Mesendoderm (in vitro differentiated cells): ENCODE measurements at regions not wholly inside any gene's neighbourhood (a gene's known extent, or its start where the extent isn't known, plus 50 kb on each side); places are given as distances from the start of the nearest gene placed in this dataset.
"Not testable (repeated sequence)": the region's sequence is repeated elsewhere in the genome, so short reads cannot be mapped to it uniquely, and the experiment has no call there.

Experiments used
- DNase-seq: peaks from one replicate; pipeline ENCODE4 v3.0.0; 2013
- H2AK5ac ChIP-seq: 2 replicates; pipeline ENCODE4 v1.6.1; 2013; ENCODE audit warnings: low read length, inconsistent platforms
- H2BK120ac ChIP-seq: 2 replicates; pipeline ENCODE4 v1.6.1; 2013; ENCODE audit warnings: low read depth, mild to moderate bottlenecking, low read length, moderate library complexity, mixed read lengths
- H2BK15ac ChIP-seq: replicated peaks from 2 replicates; pipeline ENCODE4 v1.6.1; 2013; ENCODE audit warnings: low read depth, mild to moderate bottlenecking, moderate library complexity
- H2BK5ac ChIP-seq: 2 replicates; pipeline ENCODE4 v1.6.1; 2013; ENCODE audit warnings: low read length, inconsistent platforms
- H3K18ac ChIP-seq: 2 replicates; pipeline ENCODE4 v1.6.1; 2013; ENCODE audit warnings: mild to moderate bottlenecking, low read length, mixed read lengths
- H3K23ac ChIP-seq: one replicate; pipeline ENCODE4 v1.6.1; 2013; ENCODE audit warnings: low read length
- H3K27ac ChIP-seq: 2 replicates; pipeline ENCODE4 v1.5.1; 2013; ENCODE audit warnings: low read depth, mild to moderate bottlenecking, inconsistent platforms, low read length, moderate library complexity
- H3K27me3 ChIP-seq: 2 replicates; pipeline ENCODE4 v1.6.1; 2013; ENCODE audit warnings: low read length, control low read depth, mild to moderate bottlenecking, inconsistent platforms; ENCODE audit not compliant: insufficient read depth, poor library complexity
- H3K36me3 ChIP-seq: 2 replicates; pipeline ENCODE4 v1.6.1; 2013; ENCODE audit warnings: low read length, inconsistent platforms; ENCODE audit not compliant: control insufficient read depth, insufficient read depth
- H3K4ac ChIP-seq: one replicate; pipeline ENCODE4 v1.6.1; 2013; ENCODE audit warnings: low read depth, mild to moderate bottlenecking, low read length, moderate library complexity
- H3K4me1 ChIP-seq: 2 replicates; pipeline ENCODE4 v1.6.1; 2013; ENCODE audit warnings: low read depth, low read length, inconsistent platforms; ENCODE audit not compliant: control insufficient read depth
- H3K4me2 ChIP-seq: 2 replicates; pipeline ENCODE4 v1.6.1; 2013; ENCODE audit warnings: low read length
- H3K4me3 ChIP-seq: 2 replicates; pipeline ENCODE4 v1.5.1; 2013; ENCODE audit warnings: mild to moderate bottlenecking, low read length
- H3K56ac ChIP-seq: one replicate; pipeline ENCODE4 v1.6.1; 2013; ENCODE audit warnings: low read length
- H3K79me1 ChIP-seq: 2 replicates; pipeline ENCODE4 v1.6.1; 2013; ENCODE audit warnings: low read length, inconsistent platforms
- H3K79me2 ChIP-seq: 2 replicates; pipeline ENCODE4 v1.6.1; 2013; ENCODE audit warnings: mild to moderate bottlenecking, low read length; ENCODE audit not compliant: control insufficient read depth, insufficient read depth
- H3K9ac ChIP-seq: 2 replicates; pipeline ENCODE4 v1.6.1; 2013; ENCODE audit warnings: low read length, inconsistent platforms
- H4K5ac ChIP-seq: one replicate; pipeline ENCODE4 v1.6.1; 2013; ENCODE audit warnings: low read length
- H4K8ac ChIP-seq: one replicate; pipeline ENCODE4 v1.6.1; 2013; ENCODE audit warnings: low read depth, mild to moderate bottlenecking, control low read depth, low read length, moderate library complexity
- WGBS: extraction: QIAGEN DNeasy Blood & Tissue Kit; methylation state at CpG from one replicate; pipeline ENCODE4 v1.1.7; 2013; ENCODE audit warnings: low lambda C conversion rate, missing lambda C conversion rate; ENCODE audit not compliant: insufficient coverage; ENCODE audit errors: extremely low coverage; 5-methylcytosine and 5-hydroxymethylcytosine counted together

DNA sequence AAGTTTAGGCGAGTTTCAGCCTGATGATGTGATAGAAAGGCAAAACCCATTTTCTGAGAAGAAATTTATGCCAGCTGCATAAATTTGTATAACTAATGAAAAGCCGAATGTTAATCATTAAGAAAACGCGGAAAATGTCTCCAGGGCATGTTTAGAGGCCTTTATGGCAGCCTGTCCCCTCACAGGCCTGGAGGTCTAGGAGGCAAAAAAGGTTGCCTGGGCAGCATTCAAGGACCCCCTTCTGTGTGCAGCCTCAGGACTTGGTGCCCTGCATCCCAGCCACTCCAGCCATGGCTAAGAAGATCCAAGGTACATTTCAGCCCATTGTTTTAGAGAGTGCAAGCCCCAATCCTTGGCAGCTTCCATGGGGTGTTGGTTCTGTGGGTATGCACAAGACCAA, 614.2 kb downstream of the SLITRK5 start:
- no peak overlapping the region for H2BK5ac ChIP-seq
- no peak overlapping the region for H2BK15ac ChIP-seq
- H3K27ac ChIP-seq: no peak overlapping the region
- no peak for DNase-seq
- no peak overlapping the region for H3K4ac ChIP-seq
- H3K23ac ChIP-seq: no peak overlapping the region
- H3K36me3 ChIP-seq: no peaks in the 10 kb centered on the region
- H3K18ac ChIP-seq: no peak overlapping the region
- no peak overlapping the region for H3K4me3 ChIP-seq
- H3K4me1 ChIP-seq: no peaks in the 10 kb centered on the region
- no peaks in the 10 kb centered on the region for H3K27me3 ChIP-seq
- no peak overlapping the region for H2AK5ac ChIP-seq
- no peak overlapping the region for H3K9ac ChIP-seq
- no peak overlapping the region for H3K4me2 ChIP-seq
- H4K5ac ChIP-seq: no peak overlapping the region
- no peaks in the 10 kb centered on the region for H3K79me2 ChIP-seq
- H3K79me1 ChIP-seq: no peaks in the 10 kb centered on the region
- no peak overlapping the region for H4K8ac ChIP-seq
- no CpG with 5 or more reads among the region's 4 CpGs for WGBS
- H3K56ac ChIP-seq: no peak overlapping the region
- no peak overlapping the region for H2BK120ac ChIP-seq

DNA sequence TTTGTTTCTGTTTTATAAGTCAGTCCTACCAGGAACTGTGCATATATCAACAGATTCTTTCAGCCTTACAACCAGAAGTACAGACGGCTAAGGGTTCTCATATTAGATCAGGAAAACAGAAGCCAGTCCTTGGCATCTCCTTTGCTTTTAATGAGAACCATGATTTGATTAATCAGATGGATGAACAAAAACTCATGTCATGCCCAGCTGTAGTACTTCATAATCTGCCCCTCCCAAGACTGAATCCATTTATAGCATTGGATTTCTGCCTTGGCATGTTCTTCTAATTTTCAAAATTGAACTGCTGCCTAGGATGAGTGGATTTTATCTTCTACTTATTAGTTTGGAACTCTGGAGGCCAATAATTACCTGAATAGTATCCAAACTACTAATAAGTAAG, 617.2 kb downstream of the SLITRK5 start:
- H3K27ac ChIP-seq: no peak overlapping the region
- H2BK5ac ChIP-seq: no peak overlapping the region
- H3K79me1 ChIP-seq: no peaks in the 10 kb centered on the region
- H3K4ac ChIP-seq: no peak overlapping the region
- H3K18ac ChIP-seq: no peak overlapping the region
- no peaks in the 10 kb centered on the region for H3K79me2 ChIP-seq
- DNase-seq: no peak
- H3K36me3 ChIP-seq: no peaks in the 10 kb centered on the region
- H2BK120ac ChIP-seq: no peak overlapping the region
- no peak overlapping the region for H3K56ac ChIP-seq
- no peaks in the 10 kb centered on the region for H3K27me3 ChIP-seq
- no peak overlapping the region for H4K5ac ChIP-seq
- no peak overlapping the region for H3K4me2 ChIP-seq
- H3K4me1 ChIP-seq: no peaks in the 10 kb centered on the region
- no peak overlapping the region for H3K9ac ChIP-seq
- no peak overlapping the region for H2BK15ac ChIP-seq
- H4K8ac ChIP-seq: no peak overlapping the region
- no CpG with 5 or more reads among the region's 1 CpG for WGBS
- H3K23ac ChIP-seq: no peak overlapping the region
- H2AK5ac ChIP-seq: no peak overlapping the region
- no peak overlapping the region for H3K4me3 ChIP-seq

- H3K79me2 ChIP-seq, H3K9ac ChIP-seq, H3K23ac ChIP-seq, H3K79me1 ChIP-seq, H3K4ac ChIP-seq, H3K27me3 ChIP-seq, H3K4me1 ChIP-seq, H2AK5ac ChIP-seq, H3K4me3 ChIP-seq, H4K8ac ChIP-seq, H3K4me2 ChIP-seq, H3K27ac ChIP-seq, H3K36me3 ChIP-seq, H2BK120ac ChIP-seq, H2BK15ac ChIP-seq, DNase-seq, H4K5ac ChIP-seq, H3K18ac ChIP-seq, H3K56ac ChIP-seq, H2BK5ac ChIP-seq: not testable (repeated sequence)
- WGBS: no CpG with 5 or more reads among the region's 26 CpGs
Observed at GRCh38 chr13:88291731-88292130, 620.6 kb downstream of the SLITRK5 start.

DNA sequence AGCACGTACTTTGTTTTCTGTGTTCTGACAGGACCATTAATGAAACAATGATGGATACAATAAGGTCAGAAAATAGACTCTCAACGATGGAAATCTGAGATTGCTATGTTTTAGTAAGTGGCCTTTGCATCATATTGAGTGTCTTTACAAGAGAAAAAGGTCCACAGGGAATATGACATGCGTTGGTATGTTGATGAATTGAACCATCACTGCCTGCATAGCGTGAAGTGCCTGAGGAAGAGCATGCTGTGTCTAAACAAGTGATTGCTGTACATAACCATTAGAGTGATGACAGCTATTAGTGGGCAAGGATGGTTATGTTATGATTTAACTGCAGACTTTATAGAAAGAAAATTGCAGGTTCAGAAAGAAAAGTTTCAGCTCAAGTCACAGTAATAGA, 623.2 kb downstream of the SLITRK5 start:
- Histone ChIP-seq H3K36me3 (no peaks in the 10 kb centered on the region), H3K79me1 (no peaks in the 10 kb centered on the region), H3K79me2 (no peaks in the 10 kb centered on the region), H3K9ac (no peak overlapping the region), H4K5ac (no peak overlapping the region), H2AK5ac (no peak overlapping the region), H2BK5ac (no peak overlapping the region), H3K27ac (no peak overlapping the region), H3K4me3 (no peak overlapping the region), H2BK15ac (no peak overlapping the region), H3K23ac (no peak overlapping the region), H4K8ac (no peak overlapping the region), H3K4ac (no peak overlapping the region), H3K27me3 (no peaks in the 10 kb centered on the region), H3K18ac (no peak overlapping the region), H2BK120ac (no peak overlapping the region), H3K56ac (no peak overlapping the region), H3K4me2 (no peak overlapping the region), H3K4me1 (no peaks in the 10 kb centered on the region)
- DNase-seq: no peak
- WGBS: no CpG with 5 or more reads among the region's 4 CpGs

GRCh38 chr13:88303157-88303556, 632.0 kb downstream of the SLITRK5 start:
- no CpG with 5 or more reads among the region's 3 CpGs for WGBS
- Histone ChIP-seq H3K4me1 (no peaks in the 10 kb centered on the region), H4K8ac (no peak overlapping the region)

DNA sequence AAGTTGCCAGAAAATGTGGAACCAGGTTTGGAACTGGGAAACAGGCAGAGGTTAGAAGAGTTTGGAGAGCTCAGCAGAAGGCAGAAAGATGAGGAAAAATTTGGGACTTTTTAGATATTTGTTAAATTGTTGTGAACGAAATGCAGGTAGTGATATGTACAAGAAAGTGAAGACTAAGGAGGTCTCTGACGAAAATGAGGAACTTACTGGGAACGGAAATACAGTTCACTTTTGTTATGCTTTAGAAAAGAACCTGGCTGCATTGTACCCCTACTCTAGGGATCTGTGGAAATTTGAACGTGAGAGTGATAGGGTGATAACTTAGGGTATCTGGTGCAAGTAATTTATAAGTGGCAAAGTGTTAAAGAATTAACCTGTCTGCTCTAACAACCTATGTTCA, 632.4 kb downstream of the SLITRK5 start:
- H3K27me3 ChIP-seq: no peaks in the 10 kb centered on the region
- DNase-seq: no peak
- H3K4me3 ChIP-seq: no peak overlapping the region

More at GRCh38 chr13:88303157-88303556, 632.0 kb downstream of the SLITRK5 start:
- H3K4ac ChIP-seq: no peak overlapping the region
- no peaks in the 10 kb centered on the region for H3K79me1 ChIP-seq
- H4K5ac ChIP-seq: no peak overlapping the region
- no peak for DNase-seq
- H3K79me2 ChIP-seq: no peaks in the 10 kb centered on the region
- H3K36me3 ChIP-seq: no peaks in the 10 kb centered on the region
- no peak overlapping the region for H3K27ac ChIP-seq
- H3K4me2 ChIP-seq: no peak overlapping the region
- H2BK120ac ChIP-seq: no peak overlapping the region
- H2BK15ac ChIP-seq: no peak overlapping the region
- H2BK5ac ChIP-seq: no peak overlapping the region
- no peak overlapping the region for H2AK5ac ChIP-seq
- no peak overlapping the region for H3K4me3 ChIP-seq
- no peak overlapping the region for H3K56ac ChIP-seq
- H3K18ac ChIP-seq: no peak overlapping the region
- H3K23ac ChIP-seq: no peak overlapping the region
- no peaks in the 10 kb centered on the region for H3K27me3 ChIP-seq
- no peak overlapping the region for H3K9ac ChIP-seq

More for the DNA sequence above, 632.4 kb downstream of the SLITRK5 start:
- Histone ChIP-seq H3K9ac (no peak overlapping the region), H3K23ac (no peak overlapping the region), H3K36me3 (no peaks in the 10 kb centered on the region), H3K4me2 (no peak overlapping the region), H2AK5ac (no peak overlapping the region), H3K56ac (no peak overlapping the region), H2BK15ac (no peak overlapping the region), H3K4ac (no peak overlapping the region), H3K27ac (no peak overlapping the region), H3K79me1 (no peaks in the 10 kb centered on the region), H2BK5ac (no peak overlapping the region), H3K79me2 (no peaks in the 10 kb centered on the region), H3K18ac (no peak overlapping the region), H4K5ac (no peak overlapping the region), H3K4me1 (no peaks in the 10 kb centered on the region), H4K8ac (no peak overlapping the region), H2BK120ac (no peak overlapping the region)
- WGBS: 100% methylated on average over 1 of the region's 4 CpGs
